ENCODE measurements at regions not wholly inside any gene's neighbourhood (a gene's known extent, or its start where the extent isn't known, plus 50 kb on each side); places are given as distances from the start of the nearest gene placed in this dataset.

DNA sequence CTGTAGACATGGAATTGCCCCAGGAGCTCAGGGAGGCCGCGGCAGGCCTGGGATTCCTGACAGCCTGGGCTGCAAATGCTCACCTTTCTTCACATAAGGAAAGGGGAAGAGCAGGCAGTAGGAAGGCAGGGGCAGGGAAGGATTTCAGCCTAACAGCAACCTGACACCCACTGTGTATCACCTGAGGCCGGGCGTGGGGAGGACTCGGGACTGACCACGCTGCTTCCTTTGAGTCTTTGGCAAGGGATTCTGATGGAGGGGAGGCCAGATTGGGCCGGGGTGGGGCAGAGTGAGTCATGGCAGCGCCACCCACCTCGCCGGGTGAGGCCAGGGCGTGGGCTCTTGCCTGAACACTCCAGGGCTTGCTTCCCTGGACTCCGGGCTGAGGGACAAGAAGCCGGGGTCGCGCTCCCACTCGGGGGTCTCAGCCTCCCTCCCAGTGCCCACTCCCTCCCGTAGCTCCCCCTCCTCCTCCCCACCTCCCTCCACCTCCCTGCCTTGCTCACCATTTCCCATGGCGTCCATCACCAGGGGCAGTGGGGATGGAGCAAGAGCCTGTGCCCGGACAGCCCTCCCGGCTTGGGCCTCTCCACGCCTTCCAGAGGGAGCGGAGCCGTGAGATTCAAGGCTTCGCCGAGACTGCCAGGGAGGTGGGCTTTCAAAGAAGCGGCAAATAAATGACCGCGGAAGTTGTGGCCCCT lies 247.9 kb upstream of the RTL1 start:
- 71% methylated on average over 18 of the region's 28 CpGs for WGBS (ENCODE audit: insufficient coverage)
- H3K36me3 ChIP-seq (ENCODE audit: control insufficient read depth, insufficient read depth, low read length): no peaks in the 10 kb centered on the region
- H3K27me3 ChIP-seq (ENCODE audit: control insufficient read depth, insufficient read depth, low read length): no peaks in the 10 kb centered on the region
- no peak overlapping the region for H3K4me3 ChIP-seq (ENCODE audit: low read length)
- peaks cover 14% of the 10 kb centered on the region for H3K4me1 ChIP-seq (ENCODE audit: control insufficient read depth, insufficient read depth, low read length)
- H3K9me3 ChIP-seq (replicated peaks; ENCODE audit: control insufficient read depth, low read depth, low read length): peaks cover 8% of the 10 kb centered on the region
- H3K27ac ChIP-seq (ENCODE audit: low read length): no peak overlapping the region
- no peak for DNase-seq

DNA sequence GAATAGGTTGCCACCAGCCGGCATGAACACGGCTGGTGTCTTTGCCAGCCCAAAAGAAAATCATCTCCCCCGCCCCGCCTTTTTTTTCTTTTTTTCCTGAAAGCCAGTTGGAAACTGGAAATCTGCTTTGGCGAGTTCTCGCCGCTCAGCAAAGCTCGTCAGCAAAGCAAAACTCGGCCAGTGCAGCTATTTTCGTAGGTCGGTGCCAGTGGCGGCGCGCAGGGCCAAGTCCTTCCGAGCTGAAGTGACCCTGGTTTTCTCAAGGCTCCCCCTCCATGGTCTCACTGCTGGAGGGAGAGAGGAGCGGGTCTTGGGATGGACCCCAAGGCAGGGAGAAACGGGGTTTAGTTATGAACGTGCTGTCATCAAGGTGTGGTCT lies 248.4 kb upstream of the RTL1 start:
- 72% methylated on average over 17 of the region's 18 CpGs for whole genome bisulfite sequencing (ENCODE audit: insufficient coverage)

DNA sequence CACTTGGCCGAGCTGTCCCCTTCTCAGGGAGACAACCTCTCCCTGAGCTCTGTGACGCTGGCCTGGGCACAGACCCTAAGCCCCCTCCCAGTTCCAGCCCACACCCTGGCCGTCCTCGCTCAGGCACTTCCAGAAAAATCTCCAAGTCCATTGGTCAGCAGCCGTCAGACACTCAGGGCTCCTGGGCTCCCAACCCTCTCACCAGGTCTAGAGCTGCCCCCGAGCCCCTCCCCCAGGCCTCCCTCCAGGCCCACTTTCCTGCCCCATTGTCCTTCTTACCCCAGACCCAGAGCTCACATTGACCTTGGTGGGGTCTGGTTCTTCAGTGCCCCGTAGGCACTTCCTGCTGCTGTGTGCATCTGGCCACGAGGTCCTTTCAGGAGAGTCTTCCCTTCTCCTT lies 249.3 kb upstream of the RTL1 start:
- no peaks in the 10 kb centered on the region for H3K36me3 ChIP-seq (ENCODE audit: control insufficient read depth, insufficient read depth, low read length)
- H3K27ac ChIP-seq (ENCODE audit: low read length): no peak overlapping the region
- WGBS (ENCODE audit: insufficient coverage): 90% methylated on average over 6 of the region's 8 CpGs
- peaks cover 14% of the 10 kb centered on the region for H3K4me1 ChIP-seq (ENCODE audit: control insufficient read depth, insufficient read depth, low read length)
- no peaks in the 10 kb centered on the region for H3K27me3 ChIP-seq (ENCODE audit: control insufficient read depth, insufficient read depth, low read length)
- no peak overlapping the region for H3K4me3 ChIP-seq (ENCODE audit: low read length)
- DNase-seq: no peak
- peaks cover 4% of the 10 kb centered on the region for H3K9me3 ChIP-seq (replicated peaks; ENCODE audit: control insufficient read depth, low read depth, low read length)

More for the DNA sequence above, 248.4 kb upstream of the RTL1 start:
- DNase-seq: peak; percentile 58
- Histone ChIP-seq H3K27me3 (ENCODE audit: control insufficient read depth, insufficient read depth, low read length) (no peaks in the 10 kb centered on the region), H3K4me1 (ENCODE audit: control insufficient read depth, insufficient read depth, low read length) (peaks cover 14% of the 10 kb centered on the region), H3K4me3 (ENCODE audit: low read length) (no peak overlapping the region), H3K27ac (ENCODE audit: low read length) (no peak overlapping the region), H3K9me3 (replicated peaks; ENCODE audit: control insufficient read depth, low read depth, low read length) (peaks cover 8% of the 10 kb centered on the region), H3K36me3 (ENCODE audit: control insufficient read depth, insufficient read depth, low read length) (no peaks in the 10 kb centered on the region)

DNA sequence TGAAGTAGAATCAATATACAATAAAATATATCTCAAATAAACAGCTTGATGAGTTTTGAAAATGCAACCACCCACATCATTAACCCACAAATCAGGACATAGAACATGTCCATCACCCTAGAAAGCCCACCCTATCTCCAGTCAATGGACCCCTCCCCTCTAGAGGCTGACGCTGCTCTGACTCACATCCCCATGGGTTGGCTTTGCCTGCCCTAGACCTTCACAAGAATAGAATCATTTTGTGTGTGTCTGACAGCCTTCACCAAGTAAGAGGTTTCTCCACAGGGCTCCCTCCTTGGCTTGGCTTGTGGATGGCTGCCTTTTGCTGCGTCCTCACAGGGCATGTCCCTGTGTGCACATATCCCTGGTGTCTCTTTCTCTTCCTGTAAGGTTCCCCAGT lies 250.2 kb upstream of the RTL1 start:
- Histone ChIP-seq H3K36me3 (ENCODE audit: control insufficient read depth, insufficient read depth, low read length) (no peaks in the 10 kb centered on the region), H3K27me3 (ENCODE audit: control insufficient read depth, insufficient read depth, low read length) (no peaks in the 10 kb centered on the region), H3K9me3 (replicated peaks; ENCODE audit: control insufficient read depth, low read depth, low read length) (no peaks in the 10 kb centered on the region), H3K27ac (ENCODE audit: low read length) (no peak overlapping the region), H3K4me1 (ENCODE audit: control insufficient read depth, insufficient read depth, low read length) (peaks cover 14% of the 10 kb centered on the region), H3K4me3 (ENCODE audit: low read length) (no peak overlapping the region)
- no peak for DNase-seq
- WGBS (ENCODE audit: insufficient coverage): 83% methylated on average over 2 of the region's 2 CpGs

DNA sequence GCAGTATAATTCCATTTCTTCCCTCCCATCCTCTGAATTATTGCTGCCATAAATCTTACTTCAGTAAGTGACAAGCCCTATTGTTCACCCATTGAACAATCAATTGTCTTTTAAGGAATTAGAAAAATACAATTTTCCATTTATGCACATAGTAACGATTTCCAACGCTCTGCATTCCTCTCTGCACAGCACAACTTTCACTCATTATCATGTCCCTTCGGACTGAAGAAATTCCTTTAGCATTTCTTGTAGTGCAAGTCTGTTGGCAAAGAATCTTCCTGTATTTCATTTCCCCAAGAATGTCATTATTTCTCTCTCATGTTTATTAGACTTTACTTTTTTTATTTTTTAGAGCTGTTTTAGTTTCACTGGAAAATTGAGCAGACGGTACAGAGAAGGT lies 252.1 kb upstream of the RTL1 start:
- Histone ChIP-seq H3K4me1 (ENCODE audit: control insufficient read depth, insufficient read depth, low read length) (peaks cover 14% of the 10 kb centered on the region), H3K27me3 (ENCODE audit: control insufficient read depth, insufficient read depth, low read length) (no peaks in the 10 kb centered on the region), H3K4me3 (ENCODE audit: low read length) (no peak overlapping the region), H3K27ac (ENCODE audit: low read length) (no peak overlapping the region), H3K36me3 (ENCODE audit: control insufficient read depth, insufficient read depth, low read length) (no peaks in the 10 kb centered on the region), H3K9me3 (replicated peaks; ENCODE audit: control insufficient read depth, low read depth, low read length) (no peaks in the 10 kb centered on the region)
- peak; percentile 86 for DNase-seq
- WGBS (ENCODE audit: insufficient coverage): no CpG with 5 or more reads among the region's 4 CpGs

DNA sequence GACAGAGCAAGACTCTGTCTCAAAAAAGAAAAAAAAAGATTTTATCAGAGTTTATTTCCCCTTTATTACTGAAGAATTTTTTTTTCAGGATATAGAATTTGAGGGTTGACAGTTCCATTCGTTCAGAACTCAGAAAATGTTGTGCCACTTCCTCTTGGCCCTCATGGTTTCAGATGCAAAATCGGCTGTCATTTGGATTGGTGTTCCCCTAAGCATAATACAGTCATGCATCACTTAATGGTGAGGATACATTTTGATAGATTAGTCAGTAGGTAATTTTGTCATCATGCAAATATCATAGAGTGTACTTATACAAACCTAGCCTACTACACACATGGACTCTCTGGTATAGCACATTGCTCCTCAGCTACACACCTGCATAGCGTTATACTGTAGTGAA lies 263.9 kb upstream of the RTL1 start:
- H3K4me3 ChIP-seq (ENCODE audit: low read length): no peak overlapping the region
- H3K9me3 ChIP-seq (replicated peaks; ENCODE audit: control insufficient read depth, low read depth, low read length): peaks cover 29% of the 10 kb centered on the region
- WGBS (ENCODE audit: insufficient coverage): no CpG with 5 or more reads among the region's 3 CpGs
- H3K4me1 ChIP-seq (ENCODE audit: control insufficient read depth, insufficient read depth, low read length): no peaks in the 10 kb centered on the region
- DNase-seq: no peak
- no peaks in the 10 kb centered on the region for H3K27me3 ChIP-seq (ENCODE audit: control insufficient read depth, insufficient read depth, low read length)
- H3K36me3 ChIP-seq (ENCODE audit: control insufficient read depth, insufficient read depth, low read length): no peaks in the 10 kb centered on the region
- H3K27ac ChIP-seq (ENCODE audit: low read length): no peak overlapping the region

DNA sequence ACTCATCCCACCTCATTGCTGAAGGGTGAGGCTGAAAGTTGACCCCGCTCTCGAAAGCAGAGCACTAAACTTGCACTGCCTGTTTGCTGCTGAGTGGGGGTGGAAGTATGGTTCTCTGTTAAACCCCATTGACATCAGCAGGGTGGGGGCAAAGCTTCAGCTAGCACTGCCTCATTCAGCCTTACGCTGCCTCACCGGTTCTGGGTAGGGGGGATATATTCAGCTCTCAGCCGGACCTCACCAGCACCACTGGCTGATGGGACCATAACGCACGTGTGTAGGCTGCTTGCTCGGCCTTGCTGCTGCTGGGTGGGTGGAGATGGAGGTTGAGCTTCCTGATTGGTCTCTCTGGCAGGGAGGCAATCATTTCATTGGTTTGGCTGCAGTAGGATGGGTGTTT lies 265.7 kb upstream of the RTL1 start:
- H3K36me3 ChIP-seq (ENCODE audit: control insufficient read depth, insufficient read depth, low read length): no peaks in the 10 kb centered on the region
- DNase-seq: no peak
- peaks cover 35% of the 10 kb centered on the region for H3K9me3 ChIP-seq (replicated peaks; ENCODE audit: control insufficient read depth, low read depth, low read length)
- H3K4me1 ChIP-seq (ENCODE audit: control insufficient read depth, insufficient read depth, low read length): peaks cover 4% of the 10 kb centered on the region
- no peak overlapping the region for H3K4me3 ChIP-seq (ENCODE audit: low read length)
- no peak overlapping the region for H3K27ac ChIP-seq (ENCODE audit: low read length)
- H3K27me3 ChIP-seq (ENCODE audit: control insufficient read depth, insufficient read depth, low read length): no peaks in the 10 kb centered on the region
- 70% methylated on average over 3 of the region's 8 CpGs for WGBS (ENCODE audit: insufficient coverage)

DNA sequence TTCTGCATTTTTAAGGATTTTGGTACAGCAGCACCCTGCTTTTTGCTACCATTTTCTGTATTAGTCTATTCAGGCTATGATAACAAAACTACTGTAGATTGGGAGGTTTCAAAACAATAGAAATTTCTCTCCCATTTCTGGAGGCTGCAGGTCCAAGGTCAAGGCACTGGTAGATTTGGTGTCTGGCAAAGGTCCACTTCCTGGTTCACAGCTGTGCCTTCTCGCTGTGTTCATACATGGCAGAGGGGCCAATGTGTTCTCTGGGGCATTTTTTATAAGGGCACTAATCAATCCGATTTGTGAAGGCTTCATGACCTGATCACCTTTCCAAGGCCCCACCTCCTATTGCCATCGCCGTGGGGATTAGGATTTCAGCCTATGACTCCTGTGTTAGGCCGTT lies 268.1 kb upstream of the RTL1 start:
- WGBS (ENCODE audit: insufficient coverage): 88% methylated on average over 3 of the region's 5 CpGs

DNA sequence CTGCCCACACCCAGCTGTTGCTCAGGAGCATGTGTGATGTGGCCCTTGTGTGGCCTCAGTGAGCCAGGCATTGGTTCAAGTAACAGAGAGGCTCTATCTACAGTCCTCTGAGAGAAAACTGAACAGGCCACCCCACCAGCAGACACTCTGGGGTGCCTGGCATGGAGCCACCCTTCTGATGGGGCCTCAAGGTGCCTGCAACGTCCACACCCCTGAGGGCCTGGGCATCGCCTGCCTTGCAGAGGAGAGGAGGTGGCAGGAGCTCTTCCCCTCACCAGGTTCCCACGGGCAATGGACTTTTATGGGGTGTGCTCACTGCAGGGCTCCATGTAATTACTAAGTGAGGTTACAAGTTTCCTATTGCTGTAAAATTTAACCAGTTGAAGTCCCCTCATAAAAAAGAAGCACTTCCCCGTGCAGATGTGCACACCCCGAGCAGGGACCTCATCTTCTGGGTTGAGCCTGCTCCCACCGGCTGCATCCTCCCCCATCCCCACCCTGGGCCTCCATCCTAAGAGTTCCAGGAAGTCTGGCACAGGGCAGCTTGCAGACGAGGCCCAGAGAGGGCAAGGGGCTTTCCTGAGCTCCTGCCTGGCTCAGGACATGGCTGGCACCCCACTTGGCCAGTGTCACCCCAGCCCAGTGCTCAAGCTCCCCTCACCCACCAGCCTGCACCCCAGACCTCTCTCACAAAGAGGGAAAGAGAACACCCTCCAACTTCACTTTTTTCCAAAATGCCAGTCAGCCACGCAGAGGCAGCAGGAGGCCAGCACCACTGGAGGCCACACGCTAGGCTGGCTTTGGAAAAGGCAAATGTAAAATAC lies 270.4 kb upstream of the RTL1 start:
- DNase-seq: no peak

More for the DNA sequence above, 268.1 kb upstream of the RTL1 start:
- no peak for DNase-seq
- no peak overlapping the region for H3K4me3 ChIP-seq (ENCODE audit: low read length)
- H3K27ac ChIP-seq (ENCODE audit: low read length): no peak overlapping the region
- peaks cover 22% of the 10 kb centered on the region for H3K9me3 ChIP-seq (replicated peaks; ENCODE audit: control insufficient read depth, low read depth, low read length)
- H3K27me3 ChIP-seq (ENCODE audit: control insufficient read depth, insufficient read depth, low read length): no peaks in the 10 kb centered on the region
- no peaks in the 10 kb centered on the region for H3K36me3 ChIP-seq (ENCODE audit: control insufficient read depth, insufficient read depth, low read length)
- H3K4me1 ChIP-seq (ENCODE audit: control insufficient read depth, insufficient read depth, low read length): peaks cover 22% of the 10 kb centered on the region

DNA sequence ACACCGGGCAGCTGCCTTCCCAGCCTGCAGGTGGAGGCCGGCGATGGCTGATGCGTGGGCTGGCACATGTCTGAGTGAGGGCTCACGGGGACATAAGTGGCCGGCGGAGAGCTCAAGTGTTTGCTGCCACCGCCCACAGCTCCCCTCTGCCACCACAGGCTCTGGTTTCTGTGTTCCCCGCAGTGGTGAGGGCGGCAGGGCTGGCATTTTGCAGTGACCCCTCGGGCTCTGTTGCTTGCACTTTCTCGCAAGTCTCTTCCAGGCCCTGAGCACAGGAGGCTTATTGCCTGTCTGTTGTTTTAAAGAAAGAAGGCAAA lies 271.0 kb upstream of the RTL1 start:
- 67% methylated on average over 5 of the region's 12 CpGs for WGBS (ENCODE audit: insufficient coverage)
- Histone ChIP-seq H3K4me3 (ENCODE audit: low read length) (no peak overlapping the region), H3K9me3 (replicated peaks; ENCODE audit: control insufficient read depth, low read depth, low read length) (peaks cover 9% of the 10 kb centered on the region), H3K36me3 (ENCODE audit: control insufficient read depth, insufficient read depth, low read length) (no peaks in the 10 kb centered on the region), H3K4me1 (ENCODE audit: control insufficient read depth, insufficient read depth, low read length) (peaks cover 43% of the 10 kb centered on the region), H3K27ac (ENCODE audit: low read length) (no peak overlapping the region), H3K27me3 (ENCODE audit: control insufficient read depth, insufficient read depth, low read length) (no peaks in the 10 kb centered on the region)
- DNase-seq: no peak

More for the DNA sequence above, 270.4 kb upstream of the RTL1 start:
- Histone ChIP-seq H3K27me3 (ENCODE audit: control insufficient read depth, insufficient read depth, low read length) (no peaks in the 10 kb centered on the region), H3K4me3 (ENCODE audit: low read length) (no peak overlapping the region), H3K4me1 (ENCODE audit: control insufficient read depth, insufficient read depth, low read length) (peaks cover 43% of the 10 kb centered on the region), H3K27ac (ENCODE audit: low read length) (no peak overlapping the region), H3K36me3 (ENCODE audit: control insufficient read depth, insufficient read depth, low read length) (no peaks in the 10 kb centered on the region), H3K9me3 (replicated peaks; ENCODE audit: control insufficient read depth, low read depth, low read length) (peaks cover 9% of the 10 kb centered on the region)
- 38% methylated on average over 6 of the region's 9 CpGs for whole genome bisulfite sequencing (ENCODE audit: insufficient coverage)

All from muscle of leg (tissue), 3 donors.